H1 (cell line): ENCODE measurements at regions not wholly inside any gene's neighbourhood (a gene's known extent, or its start where the extent isn't known, plus 50 kb on each side); places are given as distances from the start of the nearest gene placed in this dataset.

Experiments
- CTCF ChIA-PET: fragments of 300-600 bp; sonication (Branson Sonifier 250); formaldehyde crosslinking; loops from one replicate; lab custom pipeline; 2021; ENCODE audit not compliant: partially characterized antibody; lab: Charles Lee
- POLR2A ChIA-PET: fragments of 300-600 bp; sonication (Branson Sonifier 250); formaldehyde crosslinking; loops from one replicate; lab custom pipeline; 2021; ENCODE audit warnings: inconsistent platforms; ENCODE audit not compliant: partially characterized antibody; lab: Charles Lee
- DNase-seq, 2 experiments: peaks; one replicate each; pipeline versions ENCODE4 v3.0.0 to v3.0.0-alpha.2; 2010 to 2022; ENCODE audit warnings: low spot score in 2 of 2, low read depth in 1 of 2, mixed read lengths in 1 of 2
- FAIRE-seq: peaks from 2 replicates; lab custom pipeline; 2011; peaks lifted over from hg19 to GRCh38; lab: Jason Lieb, UNC
- H2AFZ ChIP-seq: 2 replicates; pipeline ENCODE4 v1.8.1; 2012; ENCODE audit warnings: low read length, inconsistent platforms
- H2AK5ac ChIP-seq: 2 replicates; pipeline ENCODE4 v1.6.1; 2013; ENCODE audit warnings: low read depth, low read length
- H2BK120ac ChIP-seq: replicated peaks from 2 replicates; pipeline ENCODE3; 2013; ENCODE audit warnings: low read depth, low read length, inconsistent platforms
- H2BK12ac ChIP-seq: 2 replicates; pipeline ENCODE4 v1.6.1; 2013; ENCODE audit warnings: low read depth, low read length
- H2BK15ac ChIP-seq: 2 replicates; pipeline ENCODE4 v1.6.1; 2013; ENCODE audit warnings: low read length
- H2BK20ac ChIP-seq: 2 replicates; pipeline ENCODE4 v1.6.1; 2013; ENCODE audit warnings: low read length
- H2BK5ac ChIP-seq: 2 replicates; pipeline ENCODE4 v1.6.1; 2013; ENCODE audit warnings: low read depth, low read length
- H3K14ac ChIP-seq: 2 replicates; pipeline ENCODE4 v1.6.1; 2013; ENCODE audit warnings: inconsistent platforms; ENCODE audit not compliant: insufficient read length
- H3K18ac ChIP-seq: 2 replicates; pipeline ENCODE4 v1.6.1; 2013; ENCODE audit warnings: low read length; ENCODE audit errors: extremely low read depth
- H3K23ac ChIP-seq: 2 replicates; pipeline ENCODE4 v1.6.1; 2013; ENCODE audit warnings: inconsistent platforms; ENCODE audit not compliant: insufficient read length
- H3K23me2 ChIP-seq: 2 replicates; pipeline ENCODE4 v1.6.1; 2013; ENCODE audit warnings: low read depth, low read length
- H3K27ac ChIP-seq: 2 replicates; pipeline ENCODE4 v1.6.1; 2011; ENCODE audit warnings: low read depth, low read length, inconsistent platforms
- H3K27me3 ChIP-seq, 4 experiments: replicated peaks in 1 of 4; 1 replicate in 1 of 4; 2 replicates in 3 of 4; pipeline versions ENCODE4 v1.6.1 to v1.8.1; 2011 to 2013; ENCODE audit warnings: low read length in 3 of 4, mild to moderate bottlenecking in 3 of 4, inconsistent platforms in 2 of 4, mixed read lengths in 2 of 4, moderate library complexity in 1 of 4; ENCODE audit not compliant: control insufficient read depth in 3 of 4, insufficient read depth in 3 of 4; ENCODE audit errors: extremely low read depth in 1 of 4
- H3K36me3 ChIP-seq, 4 experiments: 2 replicates each; pipeline versions ENCODE4 v1.6.1 to v1.8.1; 2011 to 2013; ENCODE audit warnings: mild to moderate bottlenecking in 4 of 4, low read length in 3 of 4, moderate library complexity in 2 of 4, control low read depth in 1 of 4, inconsistent platforms in 1 of 4; ENCODE audit not compliant: insufficient read depth in 4 of 4, control insufficient read depth in 2 of 4
- H3K4ac ChIP-seq: replicated peaks from 2 replicates; pipeline ENCODE3; 2013; ENCODE audit warnings: low read length, low read depth, mixed read lengths, inconsistent platforms; ENCODE audit not compliant: insufficient read length
- H3K4me1 ChIP-seq, 4 experiments: replicated peaks in 1 of 4; 1 replicate in 1 of 4; 2 replicates in 3 of 4; pipeline versions ENCODE4 v1.6.1 to v1.8.1; 2011 to 2013; ENCODE audit warnings: low read length in 3 of 4, inconsistent platforms in 2 of 4, mixed read lengths in 1 of 4; ENCODE audit not compliant: insufficient read depth in 4 of 4, control insufficient read depth in 3 of 4
- H3K4me2 ChIP-seq, 2 experiments: 2 replicates each; pipeline versions ENCODE4 v1.6.1 to v1.8.1; 2011 to 2013; ENCODE audit warnings: low read depth in 2 of 2, low read length in 2 of 2, control low read depth in 1 of 2, inconsistent platforms in 1 of 2, mild to moderate bottlenecking in 1 of 2; ENCODE audit not compliant: insufficient read depth in 1 of 2
- H3K4me3 ChIP-seq, 4 experiments: fragments of 200-600, 300-600 bp in 1 of 4; sonication (generic), shearing (Covaris generic), sonication (Bioruptor Twin) in 1 of 4; 2 replicates each; pipeline versions ENCODE4 v1.5.1 to v1.8.1; 2011 to 2016; ENCODE audit warnings: low read length in 4 of 4, low read depth in 3 of 4, control low read depth in 2 of 4, inconsistent platforms in 2 of 4, mild to moderate bottlenecking in 2 of 4, mixed read lengths in 1 of 4, moderate library complexity in 1 of 4; ENCODE audit not compliant: insufficient read depth in 2 of 4; ENCODE audit errors: extremely low read depth in 1 of 4
- H3K56ac ChIP-seq: replicated peaks from 2 replicates; pipeline ENCODE3; 2013; ENCODE audit warnings: low read depth, mild to moderate bottlenecking, mixed read lengths, low read length, inconsistent platforms; ENCODE audit not compliant: insufficient read length
- H3K79me1 ChIP-seq: 2 replicates; pipeline ENCODE4 v1.6.1; 2013; ENCODE audit warnings: low read depth, low read length, control low read depth
- H3K79me2 ChIP-seq, 2 experiments: 2 replicates each; pipeline versions ENCODE4 v1.6.1 to v1.8.1; 2012 to 2013; ENCODE audit warnings: low read length in 2 of 2, mild to moderate bottlenecking in 2 of 2, inconsistent platforms in 1 of 2; ENCODE audit not compliant: insufficient read depth in 2 of 2, control insufficient read depth in 1 of 2
- H3K9ac ChIP-seq, 4 experiments: replicated peaks in 1 of 4; 1 replicate in 1 of 4; 2 replicates in 3 of 4; pipeline versions ENCODE4 v1.6.1 to v1.8.1; 2011 to 2013; ENCODE audit warnings: low read depth in 3 of 4, low read length in 3 of 4, control low read depth in 2 of 4, mild to moderate bottlenecking in 2 of 4, moderate library complexity in 2 of 4, inconsistent platforms in 1 of 4; ENCODE audit errors: extremely low read depth in 1 of 4
- H3K9me3 ChIP-seq, 2 experiments: 2 replicates each; pipeline versions ENCODE4 v1.6.1 to v1.8.1; 2012 to 2013; ENCODE audit warnings: mild to moderate bottlenecking in 2 of 2, moderate library complexity in 2 of 2, control low read depth in 1 of 2, inconsistent platforms in 1 of 2, low read depth in 1 of 2, low read length in 1 of 2, mixed read lengths in 1 of 2; ENCODE audit not compliant: insufficient read depth in 2 of 2
- H4K20me1 ChIP-seq, 2 experiments: replicated peaks in 1 of 2; 2 replicates each; pipeline versions ENCODE3 to v1.8.1; 2011 to 2013; ENCODE audit warnings: inconsistent platforms in 2 of 2, low read length in 2 of 2, mild to moderate bottlenecking in 1 of 2; ENCODE audit not compliant: insufficient read depth in 2 of 2, control insufficient read depth in 1 of 2
- H4K5ac ChIP-seq: 2 replicates; pipeline ENCODE4 v1.6.1; 2013; ENCODE audit warnings: low read length, low read depth, mixed read lengths, inconsistent platforms; ENCODE audit not compliant: insufficient read length
- H4K8ac ChIP-seq: 2 replicates; pipeline ENCODE4 v1.8.0; 2013; ENCODE audit warnings: mild to moderate bottlenecking, moderate library complexity, low read length, inconsistent platforms; ENCODE audit not compliant: insufficient read depth; ENCODE audit errors: extremely low read depth
- H4K91ac ChIP-seq: replicated peaks from 2 replicates; pipeline ENCODE3; 2013; ENCODE audit warnings: low read length, mixed read lengths, inconsistent platforms; ENCODE audit not compliant: insufficient read length
- CBX8 ChIP-seq: fragments of 300-800, 300-1000 bp; sonication (generic); IDR thresholded peaks from 2 replicates; pipeline ENCODE4 v1.7.1; 2016; ENCODE audit warnings: low read depth, low read length, borderline replicate concordance
- CHD1 ChIP-seq: IDR thresholded peaks from 2 replicates; pipeline ENCODE4 v1.6.1; 2012; ENCODE audit warnings: low read depth, low read length, improper control_type of control experiment
- CHD2 ChIP-seq: IDR thresholded peaks from 2 replicates; pipeline ENCODE4 v1.6.1; 2012; ENCODE audit warnings: low read length, improper control_type of control experiment
- GTF2F1 ChIP-seq: IDR thresholded peaks from 2 replicates; pipeline ENCODE4 v1.6.1; 2012; ENCODE audit warnings: low read depth, low read length, improper control_type of control experiment, borderline replicate concordance
- PHF8 ChIP-seq: fragments of 200-600 bp; sonication (generic); conservative IDR thresholded peaks from 2 replicates; pipeline ENCODE4 v1.7.1; 2012; ENCODE audit warnings: low read depth, mild to moderate bottlenecking, inconsistent platforms, low read length, moderate library complexity
- SAP30 ChIP-seq: fragments of 300-600 bp; sonication (generic); IDR thresholded peaks from 2 replicates; pipeline ENCODE4 v1.7.1; 2012; ENCODE audit warnings: low read length, moderate library complexity, mild to moderate bottlenecking, inconsistent platforms; ENCODE audit not compliant: insufficient read depth, insufficient replicate concordance
- SIN3A ChIP-seq, 2 experiments: IDR thresholded peaks in 1 of 2; conservative IDR thresholded peaks in 1 of 2; 2 replicates each; pipeline ENCODE4 v1.6.1; 2011 to 2012; ENCODE audit warnings: low read length in 2 of 2, improper control_type of control experiment in 1 of 2, low read depth in 1 of 2, mild to moderate bottlenecking in 1 of 2
- SIRT6 ChIP-seq: IDR thresholded peaks from one replicate; pipeline ENCODE4 v1.7.1; 2012; ENCODE audit warnings: low read length, inconsistent platforms
- SIX5 ChIP-seq: IDR thresholded peaks from 2 replicates; pipeline ENCODE4 v1.6.1; 2011; ENCODE audit warnings: mild to moderate bottlenecking, low read depth, low read length
- SP1 ChIP-seq: IDR thresholded peaks from 2 replicates; pipeline ENCODE4 v1.6.1; 2011; ENCODE audit warnings: low read depth, low read length
- SP2 ChIP-seq: IDR thresholded peaks from 2 replicates; pipeline ENCODE4 v1.6.1; 2012; ENCODE audit warnings: mild to moderate bottlenecking, low read length, inconsistent platforms
- SUZ12 ChIP-seq: fragments of 200-600 bp; sonication (generic); IDR thresholded peaks from 2 replicates; pipeline ENCODE4 v1.6.1; 2012; ENCODE audit warnings: mild to moderate bottlenecking, inconsistent platforms, low read length, moderate library complexity, mixed read lengths
- TCF12 ChIP-seq: IDR thresholded peaks from 2 replicates; pipeline ENCODE4 v1.6.1; 2011; ENCODE audit warnings: low read depth, mild to moderate bottlenecking, low read length
- WGBS, 2 experiments: shearing (Covaris generic) in 1 of 2; methylation state at CpG; one replicate each; pipeline versions ENCODE4 v1.1.6 to v1.1.7; 2013 to 2015; ENCODE audit warnings: low lambda C conversion rate in 2 of 2, mixed read lengths in 2 of 2, inconsistent platforms in 1 of 2, low coverage in 1 of 2, missing lambda C conversion rate in 1 of 2; ENCODE audit not compliant: insufficient replicate concordance in 2 of 2, insufficient coverage in 1 of 2, insufficient read length in 1 of 2; ENCODE audit errors: extremely low coverage in 1 of 2, missing lambda C conversion rate in 1 of 2; 5-methylcytosine and 5-hydroxymethylcytosine counted together
- TF ChIP-seq, protein P1 (sequence below): IDR thresholded peaks from 2 replicates; pipeline ENCODE4 v1.6.1; 2012; ENCODE audit warnings: inconsistent platforms

DNA sequence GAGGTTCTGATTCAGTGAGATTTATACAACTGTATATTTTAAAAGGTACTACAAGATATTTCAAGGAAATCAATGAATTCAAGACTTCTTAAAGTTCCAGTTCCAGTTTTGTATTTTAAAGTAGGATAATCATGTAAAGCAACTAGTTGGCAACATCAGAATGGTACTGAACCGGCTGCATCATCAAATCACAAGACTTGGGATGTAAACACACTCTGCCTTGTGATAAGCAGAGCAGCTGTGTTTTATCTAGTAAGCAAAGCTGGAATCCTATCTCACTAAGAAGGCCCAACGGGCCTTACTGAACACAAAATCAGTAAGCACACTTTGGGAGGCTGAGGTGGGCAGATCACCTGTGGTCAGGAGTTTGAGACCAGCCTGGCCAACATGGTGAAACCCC is 327.2 kb upstream of the NREP start:
- POLR2A ChIA-PET, result no interaction called here
- no peaks in the 10 kb centered on the region for H3K79me2 ChIP-seq
- H2BK20ac ChIP-seq, result no peak overlapping the region
- DNase-seq (no peak), FAIRE-seq (no peak)
- no peaks in the 10 kb centered on the region for H4K20me1 ChIP-seq
- H3K23me2 ChIP-seq, result no peaks in the 10 kb centered on the region
- no peak overlapping the region for H3K14ac ChIP-seq
- H3K18ac ChIP-seq, result no peak overlapping the region
- 73% methylated on average over 2 of the region's 2 CpGs; no CpG with 5 or more reads in 1 of the 2 experiments for WGBS, 2 experiments
- H2BK120ac ChIP-seq, result no peak overlapping the region
- H4K5ac ChIP-seq, result no peak overlapping the region
- H3K4ac ChIP-seq, result peak overlapping the region; percentile 53
- no peak overlapping the region for H3K27ac ChIP-seq
- no peaks in the 10 kb centered on the region for H3K36me3 ChIP-seq
- H3K9me3 ChIP-seq, result no peaks in the 10 kb centered on the region
- H2BK5ac ChIP-seq, result no peak overlapping the region
- H2BK12ac ChIP-seq, result no peak overlapping the region
- H3K9ac ChIP-seq, result no peak overlapping the region
- CTCF ChIA-PET, result interaction anchor here (1.3 kb wide), 1 partner anchor 12 kb away, joined by 3 read pairs; no protein-coding TSS in a partner anchor
- no peak overlapping the region for H3K23ac ChIP-seq
- no peak overlapping the region for H3K4me2 ChIP-seq
- no peaks in the 10 kb centered on the region for H3K27me3 ChIP-seq
- H2AK5ac ChIP-seq, result no peak overlapping the region
- H3K4me3 ChIP-seq, result no peak overlapping the region
- H3K79me1 ChIP-seq, result no peaks in the 10 kb centered on the region
- peak overlapping the region; percentile 59; the same call in 1 of the 2 replicates for H2AFZ ChIP-seq
- H3K56ac ChIP-seq, result no peak overlapping the region
- no peak overlapping the region for H4K8ac ChIP-seq
- H2BK15ac ChIP-seq, result no peak overlapping the region
- no peak overlapping the region for H4K91ac ChIP-seq
- no peaks in the 10 kb centered on the region for H3K4me1 ChIP-seq
- TF ChIP-seq SAP30, result no peak
- TF ChIP-seq, protein P1, sequence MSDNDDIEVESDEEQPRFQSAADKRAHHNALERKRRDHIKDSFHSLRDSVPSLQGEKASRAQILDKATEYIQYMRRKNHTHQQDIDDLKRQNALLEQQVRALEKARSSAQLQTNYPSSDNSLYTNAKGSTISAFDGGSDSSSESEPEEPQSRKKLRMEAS, result no peak
- TF ChIP-seq SP1, result no peak
- TF ChIP-seq CHD2, result no peak
- TF ChIP-seq GTF2F1, result no peak
- TF ChIP-seq SIRT6, result no peak
- TF ChIP-seq TCF12, result no peak
- no peak for TF ChIP-seq CBX8
- no peak for TF ChIP-seq SIN3A (conservative IDR thresholded peaks at IDR 0.05 in 1 of 2, IDR thresholded peaks at IDR 0.05 in 1 of 2; ENCODE audit: low read depth in 1 of 2, low read length in 2 of 2)
- TF ChIP-seq SP2, result no peak
- TF ChIP-seq SIX5, result no peak
- TF ChIP-seq SUZ12, result no peak
- no peak for TF ChIP-seq CHD1
- TF ChIP-seq PHF8, result no peak
